Medulla oblongata (tissue), 1 donor: ENCODE measurements at regions not wholly inside any gene's neighbourhood (a gene's known extent, or its start where the extent isn't known, plus 50 kb on each side); places are given as distances from the start of the nearest gene placed in this dataset.
A peak's percentile ranks its signal among the peaks of the same experiment; 100 is the strongest.
"Not testable (repeated sequence)": the region's sequence is repeated elsewhere in the genome, so short reads cannot be mapped to it uniquely, and the experiment has no call there.

Experiments
- DNase-seq: peaks from one replicate; pipeline ENCODE4 v3.0.0-alpha.2; 2015; ENCODE audit errors: extremely low spot score

GRCh38 chr2:64743739-64744330, 90.1 kb upstream of the SERTAD2 start:
- no peak for DNase-seq

- no peak for DNase-seq
Measured at GRCh38 chr2:64745562-64745961, 91.8 kb upstream of the SERTAD2 start.

GRCh38 chr2:64747690-64748091, 94.0 kb upstream of the SERTAD2 start:
- not testable (repeated sequence) for DNase-seq

- DNase-seq, result no peak
Measured at GRCh38 chr2:64748147-64748546, 94.4 kb upstream of the SERTAD2 start.

GRCh38 chr2:64748561-64748960, 94.8 kb upstream of the SERTAD2 start:
- no peak for DNase-seq

- DNase-seq, result no peak
Measured at GRCh38 chr2:64749446-64749845, 95.7 kb upstream of the SERTAD2 start.

GRCh38 chr2:64750001-64750816, 96.5 kb upstream of the SERTAD2 start:
- peak; percentile 65 for DNase-seq

GRCh38 chr2:64750817-64751285, 97.1 kb upstream of the SERTAD2 start:
- DNase-seq, result peak; percentile 99

- DNase-seq, result peak; percentile 99
Measured at GRCh38 chr2:64751286-64752260, 97.9 kb upstream of the SERTAD2 start.

GRCh38 chr2:64753399-64753798, 99.7 kb upstream of the SERTAD2 start:
- DNase-seq, result no peak

- DNase-seq, result no peak
Measured at GRCh38 chr2:64754570-64754969, 100.9 kb upstream of the SERTAD2 start.

- no peak for DNase-seq
Measured at GRCh38 chr2:64757126-64757525, 103.4 kb upstream of the SERTAD2 start.

- DNase-seq, result no peak
Measured at GRCh38 chr2:64760128-64760527, 106.4 kb upstream of the SERTAD2 start.

- no peak for DNase-seq
Measured at GRCh38 chr2:64762301-64762997, 108.7 kb upstream of the SERTAD2 start.

- DNase-seq, result no peak
Measured at GRCh38 chr2:64763126-64763525, 109.4 kb upstream of the SERTAD2 start.

GRCh38 chr2:64765160-64765805, 111.6 kb upstream of the SERTAD2 start:
- DNase-seq, result peak; percentile 57

GRCh38 chr2:64766841-64767669, 113.3 kb upstream of the SERTAD2 start:
- DNase-seq, result peak; percentile 64

GRCh38 chr2:64767670-64768468, 114.2 kb upstream of the SERTAD2 start:
- peak; percentile 92 for DNase-seq

GRCh38 chr2:64768491-64769005, 114.8 kb upstream of the SERTAD2 start:
- DNase-seq, result no peak
